GM18868 (cell line): ENCODE measurements at regions not wholly inside any gene's neighbourhood (a gene's known extent, or its start where the extent isn't known, plus 50 kb on each side); places are given as distances from the start of the nearest gene placed in this dataset.
A peak's percentile ranks its signal among the peaks of the same experiment; 100 is the strongest.
"Not testable (repeated sequence)": the region's sequence is repeated elsewhere in the genome, so short reads cannot be mapped to it uniquely, and the experiment has no call there.

ENCODE experiments used
- ATAC-seq: cut with Tn5 transposase; IDR thresholded peaks from one replicate; pipeline ENCODE4 v1.9.1; 2021; ENCODE audit warnings: mild to moderate bottlenecking, moderate library complexity; ENCODE audit not compliant: unreplicated experiment

- no peak for ATAC-seq
Observed at GRCh38 chr1:235059221-235059620, 69.4 kb downstream of the TOMM20 start.

GRCh38 chr1:235058695-235059094 is 69.9 kb downstream of the TOMM20 start:
- ATAC-seq: no peak

- ATAC-seq: no peak
Observed at GRCh38 chr1:235057385-235058306, 71.0 kb downstream of the TOMM20 start.

- no peak for ATAC-seq
Observed at GRCh38 chr1:235056937-235057336, 71.7 kb downstream of the TOMM20 start.

- ATAC-seq: no peak
Observed at GRCh38 chr1:235054936-235055335, 73.7 kb downstream of the TOMM20 start.

DNA sequence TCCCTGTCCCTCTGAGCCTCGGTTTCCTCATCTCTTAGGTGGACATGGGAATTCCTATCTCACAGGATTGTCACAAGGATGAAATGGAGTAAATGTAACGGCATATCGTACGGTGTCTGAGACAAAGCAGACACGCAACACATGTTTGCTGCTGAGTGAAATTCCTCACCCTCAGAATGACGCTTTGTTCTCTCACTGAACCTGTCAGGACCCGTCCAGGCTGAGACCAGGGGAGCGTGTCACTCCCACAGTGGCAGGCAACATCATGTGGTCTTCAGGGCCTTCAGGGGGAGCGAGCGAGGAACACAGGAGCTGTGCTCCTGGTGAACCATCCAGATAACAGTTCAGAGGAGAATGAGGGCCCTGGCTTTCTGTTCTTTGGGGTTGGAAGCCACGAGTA is 74.2 kb downstream of the TOMM20 start:
- no peak for ATAC-seq

- no peak for ATAC-seq
Observed at GRCh38 chr1:235052067-235053008, 76.3 kb downstream of the TOMM20 start.

GRCh38 chr1:235051521-235051920 is 77.1 kb downstream of the TOMM20 start:
- no peak for ATAC-seq

DNA sequence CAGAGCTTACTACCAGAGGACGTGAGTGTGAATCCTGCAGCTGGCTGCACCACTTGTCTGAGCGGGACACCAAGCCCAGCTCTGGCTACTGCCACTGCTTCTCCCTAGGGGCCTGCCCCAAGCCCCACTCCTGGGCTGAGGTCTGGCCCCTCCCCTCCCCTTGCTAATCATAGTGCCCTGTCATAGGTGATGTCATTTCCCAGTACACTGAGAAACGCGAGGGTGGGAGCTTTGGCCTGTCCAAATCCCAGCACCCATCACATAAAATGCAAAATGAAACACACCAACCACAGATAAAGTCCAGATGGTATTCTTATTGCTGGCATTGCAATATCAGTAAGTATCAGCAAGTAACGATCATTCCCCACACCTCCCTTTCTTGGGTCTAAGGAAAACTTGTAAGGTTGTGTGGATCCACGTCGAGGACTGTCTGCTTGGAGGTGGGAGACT is 77.7 kb downstream of the TOMM20 start:
- ATAC-seq: peak; percentile 50

DNA sequence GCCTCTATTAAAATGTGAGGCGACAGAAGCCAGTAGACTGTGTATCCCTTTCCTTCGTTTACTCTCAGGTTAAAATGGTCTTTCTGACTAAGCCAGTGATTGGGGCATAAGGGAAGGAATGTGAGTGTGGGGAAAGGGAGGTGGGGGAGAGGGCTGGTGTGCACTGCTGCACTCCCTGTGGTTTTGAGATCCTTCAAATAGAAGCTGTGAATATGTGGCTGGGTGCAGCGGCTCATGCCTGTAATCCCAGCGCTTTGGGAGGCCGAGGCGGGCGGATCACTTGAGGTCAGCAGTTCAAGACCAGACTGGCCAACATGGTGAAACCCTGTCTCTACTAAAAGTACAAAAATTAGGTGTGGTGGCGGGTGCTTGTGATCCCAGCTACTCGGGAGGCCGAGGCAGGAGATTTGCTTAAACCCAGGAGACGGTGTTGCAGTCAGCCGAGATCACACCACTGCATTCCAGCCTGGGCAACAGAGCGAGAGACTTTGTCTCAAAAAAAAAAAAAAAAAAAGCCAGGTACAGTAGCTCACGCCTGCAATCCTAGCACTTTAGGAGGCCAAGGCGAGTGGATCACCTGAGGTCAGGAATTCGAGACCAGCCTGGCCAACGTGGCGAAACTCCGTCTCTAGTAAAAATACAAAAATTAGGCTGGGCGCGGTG is 78.8 kb downstream of the TOMM20 start:
- not testable (repeated sequence) for ATAC-seq

GRCh38 chr1:235049217-235049616 is 79.4 kb downstream of the TOMM20 start:
- no peak for ATAC-seq

GRCh38 chr1:235047331-235047871 is 81.2 kb downstream of the TOMM20 start:
- no peak for ATAC-seq

DNA sequence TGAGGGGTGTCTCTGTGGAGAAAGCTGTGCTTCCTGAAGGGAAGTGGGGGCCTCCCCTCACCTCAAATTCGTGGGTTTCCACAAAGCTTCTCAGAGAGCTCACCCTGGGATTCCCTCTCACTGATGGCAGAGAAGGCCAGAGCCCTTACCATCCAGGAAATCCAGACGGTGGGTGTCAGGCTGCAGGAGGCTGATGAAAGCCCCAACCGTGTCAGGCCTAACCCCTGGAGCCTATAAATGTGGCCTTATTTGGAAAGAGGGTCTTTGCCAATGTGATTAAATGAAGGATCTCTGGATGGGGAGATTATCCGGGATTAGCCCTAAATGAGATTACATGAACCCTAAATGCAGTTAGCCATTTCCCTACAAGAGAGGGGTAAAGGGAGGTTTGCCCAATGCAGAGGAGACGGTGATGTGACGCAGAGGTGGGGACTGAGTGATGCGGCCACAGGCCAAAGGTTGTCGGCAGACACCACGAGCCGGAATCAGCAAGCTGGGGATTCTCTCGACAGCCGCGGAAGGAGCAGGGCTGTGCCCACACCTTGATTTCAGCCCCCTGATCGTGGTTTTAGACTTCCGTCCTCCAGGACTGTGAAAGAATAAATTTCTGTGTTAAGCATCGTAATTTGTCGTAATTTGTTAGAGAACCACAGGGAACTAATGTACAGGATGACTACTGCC is 82.6 kb downstream of the TOMM20 start:
- ATAC-seq: no peak

DNA sequence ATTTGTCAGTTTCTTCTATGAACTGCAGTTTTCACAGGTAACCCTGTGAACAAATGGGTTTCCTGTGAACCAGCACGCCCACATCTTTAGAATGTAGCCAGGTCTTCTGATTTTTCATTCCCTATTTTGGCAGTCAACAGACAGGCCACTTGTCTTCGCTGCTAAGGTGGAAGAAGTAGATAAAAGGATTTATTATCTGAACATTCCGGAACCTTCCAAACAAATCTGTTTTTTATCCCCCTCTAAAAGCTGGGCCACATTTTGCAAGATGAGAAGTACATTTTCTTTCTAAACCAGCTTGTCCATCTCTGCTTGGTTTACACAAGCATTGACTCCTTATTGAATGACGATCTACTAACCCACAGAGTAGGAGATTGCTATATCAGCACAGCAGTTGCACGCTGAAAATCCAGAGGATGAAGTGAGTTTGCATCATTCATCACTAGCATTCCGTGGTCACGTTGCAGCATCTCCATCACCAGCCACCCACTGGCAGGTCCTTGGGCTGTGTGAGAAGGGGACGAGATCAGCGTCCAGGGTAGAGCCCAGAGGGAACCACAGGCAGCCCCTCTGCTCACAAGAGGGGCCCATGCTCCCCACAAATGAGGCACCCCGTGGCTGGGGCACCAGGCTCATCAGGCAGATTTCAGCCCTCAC is 83.5 kb downstream of the TOMM20 start:
- ATAC-seq: no peak

- ATAC-seq: no peak
Observed at GRCh38 chr1:235043234-235043633, 85.4 kb downstream of the TOMM20 start.

- ATAC-seq: no peak
Observed at GRCh38 chr1:235038701-235039100, 89.9 kb downstream of the TOMM20 start.

GRCh38 chr1:235035928-235036327 is 92.7 kb downstream of the TOMM20 start:
- no peak for ATAC-seq

- no peak for ATAC-seq
Observed at GRCh38 chr1:235030919-235031596, 97.6 kb downstream of the TOMM20 start.

DNA sequence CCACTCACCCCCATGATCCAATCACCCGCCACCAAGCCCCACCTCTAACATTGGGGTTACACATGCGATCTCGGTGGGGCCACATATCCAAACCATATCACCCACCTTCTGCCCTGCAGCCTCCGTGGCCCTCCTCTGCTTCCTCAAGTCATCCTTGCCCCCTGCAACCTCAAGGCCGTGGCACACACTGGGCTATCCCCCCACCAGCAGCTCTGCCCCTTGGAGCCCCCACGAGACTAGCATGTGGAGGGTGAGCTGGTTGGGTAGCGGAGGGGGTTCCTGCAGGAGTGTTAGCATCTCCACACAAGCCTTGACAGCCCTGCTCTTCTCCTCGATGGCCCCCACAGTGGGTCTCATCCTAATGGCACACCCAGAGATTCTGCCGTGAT is 100.8 kb downstream of the TOMM20 start:
- no peak for ATAC-seq
